ENCODE measurements at regions not wholly inside any gene's neighbourhood (a gene's known extent, or its start where the extent isn't known, plus 50 kb on each side); places are given as distances from the start of the nearest gene placed in this dataset.

DNA sequence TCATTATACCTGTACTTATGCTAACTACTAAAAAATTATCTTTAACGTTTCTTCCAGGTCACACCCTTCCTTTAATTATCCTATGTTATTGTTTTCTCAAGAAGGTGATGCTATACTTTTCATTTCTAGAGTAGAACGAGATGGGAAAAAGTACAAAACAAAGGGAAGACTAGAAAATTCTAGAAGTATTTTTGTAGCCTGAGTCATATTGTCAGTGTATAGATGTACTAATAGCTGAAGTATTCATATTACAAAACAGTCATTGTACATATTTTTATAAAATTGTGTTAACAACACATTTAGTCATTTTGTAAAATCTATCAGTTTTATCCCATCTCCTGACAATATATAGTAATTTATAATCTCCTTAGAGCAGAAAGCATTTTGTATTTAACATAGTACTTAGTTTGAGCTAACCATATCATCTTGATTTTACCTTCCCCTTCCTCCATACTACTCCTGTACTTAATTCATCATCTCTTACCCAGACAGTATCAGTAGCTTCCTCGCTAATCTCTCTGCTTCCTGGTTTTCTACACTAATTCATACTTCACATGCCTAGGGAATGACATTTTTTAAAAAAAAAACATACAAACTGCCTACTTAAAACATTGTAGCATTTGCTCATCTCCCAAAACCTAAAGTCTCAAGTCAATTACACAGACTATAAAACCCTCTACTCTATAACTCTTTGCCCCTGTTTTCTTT is 920.9 kb downstream of the RPS29 start:
- TF ChIP-seq, protein P1, sequence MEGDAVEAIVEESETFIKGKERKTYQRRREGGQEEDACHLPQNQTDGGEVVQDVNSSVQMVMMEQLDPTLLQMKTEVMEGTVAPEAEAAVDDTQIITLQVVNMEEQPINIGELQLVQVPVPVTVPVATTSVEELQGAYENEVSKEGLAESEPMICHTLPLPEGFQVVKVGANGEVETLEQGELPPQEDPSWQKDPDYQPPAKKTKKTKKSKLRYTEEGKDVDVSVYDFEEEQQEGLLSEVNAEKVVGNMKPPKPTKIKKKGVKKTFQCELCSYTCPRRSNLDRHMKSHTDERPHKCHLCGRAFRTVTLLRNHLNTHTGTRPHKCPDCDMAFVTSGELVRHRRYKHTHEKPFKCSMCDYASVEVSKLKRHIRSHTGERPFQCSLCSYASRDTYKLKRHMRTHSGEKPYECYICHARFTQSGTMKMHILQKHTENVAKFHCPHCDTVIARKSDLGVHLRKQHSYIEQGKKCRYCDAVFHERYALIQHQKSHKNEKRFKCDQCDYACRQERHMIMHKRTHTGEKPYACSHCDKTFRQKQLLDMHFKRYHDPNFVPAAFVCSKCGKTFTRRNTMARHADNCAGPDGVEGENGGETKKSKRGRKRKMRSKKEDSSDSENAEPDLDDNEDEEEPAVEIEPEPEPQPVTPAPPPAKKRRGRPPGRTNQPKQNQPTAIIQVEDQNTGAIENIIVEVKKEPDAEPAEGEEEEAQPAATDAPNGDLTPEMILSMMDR (IDR thresholded peaks at IDR 0.05; ENCODE audit: insufficient read depth, low read depth, low read length, missing control alignments), result no peak
- no peak for DNase-seq (ENCODE audit: low read depth)
- no peak overlapping the region for H3K4me3 ChIP-seq (ENCODE audit: low read depth, low read length)

DNA sequence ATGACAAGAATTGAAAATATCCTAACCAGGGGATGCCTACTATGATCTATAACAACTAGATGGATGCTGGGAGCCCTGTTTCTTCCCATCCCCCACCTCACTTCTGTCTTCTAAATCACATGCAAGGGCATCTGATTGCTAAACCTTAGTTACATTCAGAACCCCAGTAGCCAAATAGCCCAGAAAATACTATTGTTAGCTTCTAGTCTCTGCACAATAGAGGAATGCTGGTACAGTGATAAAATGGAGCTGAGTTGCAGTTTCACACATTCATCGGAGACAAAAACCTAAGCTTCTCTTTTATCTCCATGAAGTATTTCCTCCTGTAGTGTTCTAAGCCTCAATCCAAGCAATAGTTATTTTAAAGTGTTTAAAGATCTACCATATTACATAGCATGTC is 942.9 kb downstream of the RPS29 start:
- TF ChIP-seq, protein P1 (IDR thresholded peaks at IDR 0.05; ENCODE audit: insufficient read depth, low read depth, low read length, missing control alignments), result no peak
- no peak for DNase-seq (ENCODE audit: low read depth)
- H3K4me3 ChIP-seq (ENCODE audit: low read depth, low read length), result no peak overlapping the region

DNA sequence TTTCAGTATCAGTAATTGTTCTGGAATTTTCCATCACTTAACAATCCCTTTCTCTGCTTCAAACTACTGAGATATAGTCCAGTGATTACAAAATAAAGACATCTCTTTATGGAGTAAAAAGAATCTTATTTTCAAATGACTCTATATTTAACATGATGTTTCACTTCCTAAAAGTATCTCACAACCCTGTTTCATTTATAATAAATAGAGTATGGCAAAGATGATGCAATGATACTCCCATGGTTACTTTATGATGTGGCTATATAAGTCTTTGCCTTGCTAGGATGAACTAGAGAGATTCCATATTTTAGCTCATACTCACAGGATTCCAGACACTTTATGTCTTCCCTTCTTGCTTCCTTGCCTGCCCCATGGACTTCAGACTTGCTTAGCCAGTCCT is 953.5 kb upstream of the MDGA2 start:
- no peak for DNase-seq (ENCODE audit: low read depth)
- TF ChIP-seq, protein P1 (IDR thresholded peaks at IDR 0.05; ENCODE audit: insufficient read depth, low read depth, low read length, missing control alignments), result no peak
- H3K4me3 ChIP-seq (ENCODE audit: low read depth, low read length), result no peak overlapping the region

DNA sequence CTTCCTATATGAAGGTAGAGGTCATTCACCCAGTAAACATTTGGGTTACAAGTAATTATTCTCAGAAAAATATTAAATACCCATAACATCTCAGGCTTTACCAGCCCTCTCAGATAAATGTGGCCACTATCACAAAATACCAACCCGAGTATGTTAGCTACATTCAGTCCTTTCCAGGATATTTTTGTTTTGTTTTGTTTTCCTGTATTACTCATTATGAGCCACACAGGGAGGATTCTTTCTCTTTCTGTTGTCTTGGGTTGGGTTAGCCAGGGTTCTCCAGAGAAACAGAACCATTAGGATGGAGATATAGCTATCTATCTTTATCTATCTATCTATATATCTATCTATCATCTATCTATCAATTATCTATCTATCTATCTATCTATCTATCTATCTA is 947.6 kb upstream of the MDGA2 start:
- no peak for DNase-seq (ENCODE audit: low read depth)
- TF ChIP-seq, protein P1 (IDR thresholded peaks at IDR 0.05; ENCODE audit: insufficient read depth, low read depth, low read length, missing control alignments), result no peak

DNA sequence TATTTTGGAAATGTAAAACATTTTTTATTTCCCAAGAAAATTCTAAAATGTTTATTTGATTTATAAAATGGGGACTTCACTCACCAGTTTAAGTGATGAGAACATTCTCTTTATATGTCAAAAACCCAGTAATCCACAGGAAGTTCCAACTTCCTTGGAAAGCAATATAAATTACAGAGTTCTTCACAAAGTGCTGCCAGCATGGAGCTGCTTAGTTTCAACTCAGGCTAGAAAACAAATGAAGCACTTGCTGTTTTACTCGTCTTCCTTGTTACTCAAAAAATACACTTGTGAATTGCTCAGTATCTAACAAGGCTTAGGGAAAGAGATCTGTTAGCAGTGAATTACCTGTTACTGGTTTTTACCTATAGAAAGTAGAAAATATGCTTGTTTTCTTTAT is 942.7 kb upstream of the MDGA2 start:
- TF ChIP-seq, protein P1 (IDR thresholded peaks at IDR 0.05; ENCODE audit: insufficient read depth, low read depth, low read length, missing control alignments), result no peak
- DNase-seq (ENCODE audit: low read depth), result no peak
- no peak overlapping the region for H3K4me3 ChIP-seq (ENCODE audit: low read depth, low read length)

More for the DNA sequence above, 947.6 kb upstream of the MDGA2 start:
- H3K4me3 ChIP-seq (ENCODE audit: low read depth, low read length), result no peak overlapping the region

DNA sequence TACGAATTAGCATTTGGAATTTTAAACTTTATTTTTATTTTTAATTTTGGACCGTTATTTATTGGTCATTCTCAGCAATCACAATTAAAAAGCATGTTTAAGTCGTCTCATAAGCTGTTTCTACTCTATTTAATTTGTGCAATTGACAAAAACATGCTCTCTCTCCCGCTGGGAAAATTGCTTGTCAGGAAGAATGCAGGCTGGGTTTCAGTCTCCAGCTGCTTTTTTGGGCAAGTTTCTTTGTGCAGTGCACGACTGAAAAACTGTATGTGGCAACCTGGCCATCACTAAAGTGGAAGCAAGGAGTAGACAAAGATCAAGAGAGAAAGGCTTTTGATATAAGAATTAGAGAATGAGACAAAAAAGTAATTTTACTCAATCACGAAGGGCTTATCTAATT is 941.5 kb upstream of the MDGA2 start:
- H3K4me3 ChIP-seq (ENCODE audit: low read depth, low read length), result no peak overlapping the region
- DNase-seq (ENCODE audit: low read depth), result no peak
- TF ChIP-seq, protein P1 (IDR thresholded peaks at IDR 0.05; ENCODE audit: insufficient read depth, low read depth, low read length, missing control alignments), result no peak

DNA sequence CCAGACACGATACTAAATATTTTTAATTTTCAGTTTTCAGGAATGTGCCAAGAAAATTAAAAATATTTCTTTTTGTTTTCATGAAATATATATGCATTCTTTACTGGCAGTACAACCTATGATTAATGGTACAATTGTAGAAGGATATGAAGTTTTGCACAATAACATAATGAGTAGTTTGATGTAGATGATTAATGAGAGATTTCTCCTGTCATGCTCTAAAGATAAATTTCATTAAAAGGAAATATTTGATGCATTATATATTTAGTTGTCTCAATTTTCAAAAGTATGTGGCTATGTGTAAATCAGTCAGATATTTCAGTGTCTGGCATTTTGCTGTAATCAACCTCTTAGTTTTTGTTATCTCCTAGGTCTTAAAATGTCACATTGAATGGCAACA is 940.2 kb upstream of the MDGA2 start:
- TF ChIP-seq, protein P1 (IDR thresholded peaks at IDR 0.05; ENCODE audit: insufficient read depth, low read depth, low read length, missing control alignments), result no peak
- DNase-seq (ENCODE audit: low read depth), result no peak
- no peak overlapping the region for H3K4me3 ChIP-seq (ENCODE audit: low read depth, low read length)
